GM19438 (cell line): ENCODE measurements at regions not wholly inside any gene's neighbourhood (a gene's known extent, or its start where the extent isn't known, plus 50 kb on each side); places are given as distances from the start of the nearest gene placed in this dataset.
A peak's percentile ranks its signal among the peaks of the same experiment; 100 is the strongest.
"Not testable (repeated sequence)": the region's sequence is repeated elsewhere in the genome, so short reads cannot be mapped to it uniquely, and the experiment has no call there.

ENCODE experiments used
- ATAC-seq: cut with Tn5 transposase; IDR thresholded peaks from one replicate; pipeline ENCODE4 v1.9.1; 2021; ENCODE audit warnings: low read depth; ENCODE audit not compliant: unreplicated experiment

DNA sequence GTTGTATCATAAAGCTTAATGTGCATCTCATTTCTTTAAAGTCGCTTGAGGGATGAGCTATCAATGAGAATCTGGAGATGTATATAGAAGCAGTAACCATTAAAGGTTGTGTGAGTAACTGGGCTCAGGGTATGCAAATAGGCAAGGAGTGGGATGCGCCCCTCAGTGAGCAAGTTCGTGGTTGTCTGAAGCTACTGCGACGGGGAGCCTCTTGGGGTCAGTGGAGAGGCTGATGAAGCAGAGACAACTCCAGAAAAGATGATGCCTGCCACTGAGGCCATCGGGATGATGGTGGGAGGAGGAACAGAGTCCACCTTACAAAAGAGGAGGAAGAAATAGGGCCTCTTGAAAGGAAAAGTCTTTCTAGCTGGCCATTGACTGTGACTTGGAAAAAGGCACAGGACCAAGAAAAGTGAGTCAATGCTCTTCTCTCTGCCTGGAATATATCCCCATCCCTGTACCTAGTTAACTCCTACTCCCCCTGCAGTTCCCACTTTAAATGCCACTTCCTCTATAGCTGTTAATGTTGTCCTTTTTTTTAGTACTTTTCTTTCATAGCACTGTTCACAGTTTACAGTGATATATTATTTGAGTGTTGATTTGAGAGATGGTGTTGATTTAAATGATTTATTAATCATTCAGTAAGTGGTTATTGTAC, 51.4 kb upstream of the LSM6 start:
- peak; percentile 93 for ATAC-seq

GRCh38 chr4:146123231-146123630, 52.3 kb upstream of the LSM6 start:
- no peak for ATAC-seq

DNA sequence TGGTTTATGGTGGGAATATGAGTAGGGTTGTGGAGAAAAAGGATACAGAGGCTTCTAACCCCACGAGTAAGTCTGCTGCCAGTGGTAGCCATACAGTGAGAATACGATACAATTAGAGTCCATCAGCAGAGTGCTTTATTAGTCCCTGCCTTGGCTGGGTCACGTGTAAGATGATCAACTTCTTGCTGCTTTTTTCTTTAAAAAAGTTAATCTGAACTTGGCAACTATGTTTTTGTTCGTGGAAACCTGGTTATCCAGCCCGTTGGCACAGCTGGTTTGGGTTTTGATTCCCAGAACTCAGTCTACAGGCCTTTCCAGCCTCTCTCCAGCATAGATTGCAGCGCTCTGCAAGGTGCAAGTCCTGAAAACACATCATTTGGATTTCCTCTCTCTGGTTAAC, 53.1 kb upstream of the LSM6 start:
- ATAC-seq, result no peak

GRCh38 chr4:146121757-146122156, 53.8 kb upstream of the LSM6 start:
- ATAC-seq, result no peak

GRCh38 chr4:146119845-146120404, 55.6 kb upstream of the LSM6 start:
- ATAC-seq, result no peak

GRCh38 chr4:146114066-146114465, 61.5 kb upstream of the LSM6 start:
- ATAC-seq, result no peak

DNA sequence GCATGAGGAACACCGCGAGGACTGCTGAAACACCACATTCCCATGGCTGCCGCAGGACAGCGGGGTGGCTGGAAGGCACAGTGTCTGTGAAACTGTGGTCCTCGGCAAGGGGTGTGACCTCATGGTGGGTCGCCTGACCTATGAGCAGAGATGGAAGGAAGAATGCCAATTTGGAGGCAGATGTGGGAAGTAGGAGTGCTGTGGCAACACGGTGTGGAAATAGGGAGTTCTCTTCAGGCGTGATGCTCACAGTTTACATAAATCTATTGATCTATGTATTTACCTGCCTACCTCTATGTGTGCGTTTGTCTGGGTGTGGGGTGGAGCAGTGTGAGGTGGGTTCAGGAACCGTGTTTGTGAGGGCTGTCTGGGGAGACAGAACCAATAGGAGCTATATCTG, 62.3 kb upstream of the LSM6 start:
- ATAC-seq, result no peak

DNA sequence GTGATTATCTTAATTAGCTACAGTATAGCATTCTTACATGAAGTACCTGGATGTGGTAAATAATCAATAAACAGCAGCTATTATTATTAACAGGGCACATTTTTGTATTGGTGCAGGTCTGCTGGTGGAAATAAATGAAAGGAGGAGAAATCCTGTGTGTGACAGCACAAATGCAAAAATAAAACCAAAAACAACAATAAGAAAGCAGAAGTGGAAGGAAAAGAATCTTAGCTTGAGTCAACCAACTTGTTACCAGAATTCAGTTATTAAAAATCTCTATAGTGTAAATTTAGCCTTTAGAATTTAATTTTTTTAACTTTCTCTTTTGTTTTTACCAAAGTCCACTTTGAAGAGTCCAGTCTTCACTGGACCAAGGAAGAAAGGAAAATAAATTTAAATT, 63.1 kb upstream of the LSM6 start:
- peak; percentile 51 for ATAC-seq

DNA sequence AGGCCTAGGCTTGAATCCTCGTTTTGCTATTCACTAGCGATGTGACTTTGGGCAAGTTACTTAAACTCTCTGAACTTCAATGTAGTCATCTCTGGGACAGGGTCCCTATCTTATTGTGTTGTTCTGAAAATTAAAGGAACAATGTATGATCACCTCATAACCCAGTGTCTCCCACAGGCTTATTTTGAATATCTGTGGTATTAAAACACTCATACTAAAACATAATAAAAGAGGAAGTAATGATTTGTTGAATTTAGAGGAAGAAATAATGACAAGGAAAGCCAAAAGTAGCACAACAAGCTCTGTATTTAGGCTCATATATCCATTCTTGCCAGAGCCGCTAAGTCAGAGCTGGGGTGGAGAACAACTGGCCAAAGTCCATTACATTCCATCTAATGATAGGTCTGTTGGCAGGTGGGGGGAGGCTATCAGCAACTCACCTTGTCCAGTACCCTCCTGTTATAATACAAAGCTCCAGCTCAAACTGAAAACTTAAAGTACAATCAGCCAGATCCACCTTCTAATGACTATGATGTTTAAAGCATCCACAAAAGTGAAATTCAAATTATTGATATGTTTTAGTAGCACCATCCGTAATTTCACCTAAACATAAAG, 64.5 kb upstream of the LSM6 start:
- no peak for ATAC-seq

GRCh38 chr4:146108756-146109155, 66.8 kb upstream of the LSM6 start:
- no peak for ATAC-seq

DNA sequence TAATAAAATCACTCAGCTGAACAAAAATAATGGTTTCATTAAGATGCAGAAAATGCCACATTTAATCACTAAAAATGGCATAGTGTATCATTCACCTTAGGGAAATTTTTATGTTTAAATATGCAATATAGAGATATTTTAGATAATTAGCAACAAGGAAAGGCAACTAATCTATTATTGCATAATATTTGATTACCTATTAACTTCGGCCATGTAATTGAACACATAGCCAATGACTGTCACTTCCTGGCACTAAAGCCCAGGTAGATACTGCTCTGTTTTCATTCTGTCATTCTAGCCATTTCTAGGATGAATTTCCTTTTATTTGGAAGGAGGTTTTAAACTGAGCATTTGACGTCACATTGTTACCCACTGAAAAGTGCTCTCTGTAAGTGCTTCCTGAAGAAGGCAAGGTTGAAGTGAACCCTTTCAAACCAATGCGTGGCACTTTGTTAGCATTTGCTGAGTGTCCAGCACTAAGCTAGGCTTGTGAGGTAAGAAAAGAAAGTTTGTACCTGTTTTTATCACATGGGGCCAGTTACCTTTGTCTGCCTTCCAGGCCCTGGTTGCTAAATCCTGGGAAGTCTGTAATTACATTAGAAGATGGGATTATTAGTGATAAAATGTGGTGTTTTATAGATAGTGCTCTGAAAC, 67.8 kb upstream of the LSM6 start:
- no peak for ATAC-seq

DNA sequence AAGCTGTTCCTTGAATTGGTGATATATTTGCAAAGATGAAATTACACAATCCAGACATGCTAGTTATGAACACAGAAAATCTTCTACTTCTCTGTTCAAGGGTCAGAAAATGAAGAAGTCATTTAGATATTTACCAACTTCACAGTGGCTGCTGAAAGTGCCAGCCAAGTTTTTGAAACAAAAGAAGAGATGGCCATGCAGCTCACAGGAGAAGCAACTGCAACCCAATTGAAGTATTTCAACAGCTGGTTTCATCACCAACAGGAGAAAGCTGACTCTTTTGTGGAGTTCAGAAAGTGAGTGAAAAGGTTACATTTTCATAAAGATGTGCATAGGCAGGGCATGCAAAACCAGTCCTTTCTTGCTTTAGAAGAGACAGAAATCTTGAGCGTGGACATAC, 70.1 kb upstream of the LSM6 start:
- ATAC-seq, result no peak

- ATAC-seq, result no peak
Observed at GRCh38 chr4:146104541-146104940, 71.0 kb upstream of the LSM6 start.

- not testable (repeated sequence) for ATAC-seq
Observed at GRCh38 chr4:146104052-146104451, 71.5 kb upstream of the LSM6 start.

DNA sequence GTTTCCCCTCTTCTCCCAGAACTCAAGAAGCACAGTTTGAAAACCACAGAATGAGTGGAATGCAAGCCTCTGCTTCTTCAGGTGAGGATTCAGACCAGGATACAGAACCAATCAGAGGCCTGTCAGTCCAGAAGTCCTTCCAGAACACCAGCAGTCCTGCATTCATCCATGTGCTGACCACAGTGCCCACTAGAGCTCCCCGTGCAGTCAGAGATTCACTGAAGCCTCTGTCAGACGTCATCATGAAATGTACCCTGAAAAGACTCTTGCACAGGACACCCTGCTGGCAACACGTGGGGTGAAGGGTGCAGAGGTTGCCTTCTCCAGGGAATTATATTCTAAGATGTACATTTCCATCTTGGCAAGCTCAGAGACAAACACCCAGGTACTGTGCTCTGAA, 75.9 kb upstream of the LSM6 start:
- ATAC-seq, result peak; percentile 28

GRCh38 chr4:146098978-146099377, 76.5 kb upstream of the LSM6 start:
- ATAC-seq, result peak; percentile 67

DNA sequence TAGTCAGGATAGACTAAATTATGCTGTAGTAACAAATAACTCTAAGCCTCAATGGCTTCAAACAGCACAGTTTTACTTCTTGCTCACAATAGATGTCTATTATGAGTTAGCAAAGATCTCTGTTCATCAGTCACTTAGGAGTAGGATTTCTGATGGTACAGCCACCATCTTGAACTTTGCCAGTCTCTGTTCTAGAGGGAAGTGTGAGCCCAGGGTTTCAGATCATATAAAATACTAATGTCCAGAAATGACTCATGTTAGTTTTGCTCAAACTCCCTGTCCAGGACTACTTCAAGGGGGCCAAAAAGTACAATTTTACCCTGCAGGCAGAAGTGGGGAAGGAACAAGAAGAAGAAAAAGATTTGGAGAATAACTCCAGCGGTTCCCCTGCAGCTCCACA, 77.1 kb upstream of the LSM6 start:
- ATAC-seq, result peak; percentile 61

GRCh38 chr4:146096371-146096770, 79.1 kb upstream of the LSM6 start:
- no peak for ATAC-seq

GRCh38 chr4:146095860-146096259, 79.7 kb upstream of the LSM6 start:
- no peak for ATAC-seq

GRCh38 chr4:146095091-146095690, 80.3 kb upstream of the LSM6 start:
- ATAC-seq, result no peak

DNA sequence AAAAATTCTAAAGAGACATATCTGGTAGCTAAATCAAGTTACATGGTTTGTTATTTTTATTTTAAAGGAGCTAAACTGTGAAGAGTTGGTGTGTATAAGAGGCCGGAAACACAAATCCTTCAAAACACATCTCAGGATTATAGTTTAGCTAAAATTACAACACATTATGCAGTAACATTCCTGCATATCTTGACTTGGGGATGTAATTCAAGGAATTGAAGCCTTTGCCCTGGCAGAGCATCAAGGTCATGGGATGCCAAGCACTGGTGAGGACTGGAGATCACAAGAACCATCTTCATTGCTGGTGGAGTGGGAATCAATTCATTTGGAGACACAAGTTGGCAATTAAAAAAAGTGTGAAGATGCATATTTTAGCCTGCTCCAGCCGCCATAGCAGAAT, 86.8 kb upstream of the LSM6 start:
- no peak for ATAC-seq
